IMR-90 (cell line): ENCODE measurements at regions not wholly inside any gene's neighbourhood (a gene's known extent, or its start where the extent isn't known, plus 50 kb on each side); places are given as distances from the start of the nearest gene placed in this dataset.

ENCODE experiments used
- ATAC-seq: fragments of 200-7000 bp; cut with Tn5 transposase; 2 replicates; pipeline ENCODE4 v1.9.1; 2020; ENCODE audit warnings: low read depth, mild to moderate bottlenecking, moderate library complexity
- BruUV-seq: library from RNA; stranded (reverse); fragments of 400-500 nt; replicated peaks from 2 replicates; lab custom pipeline; 2021; lab: Mats Ljungman, UMichigan
- CTCF ChIA-PET: fragments of 300-600 bp; formaldehyde crosslinking; extraction: SDS; loops from one replicate; lab custom pipeline; 2021; ENCODE audit warnings: antibody characterized with exemption; lab: Yijun Ruan, JAX
- POLR2A ChIA-PET: fragments of 300-600 bp; sonication (Branson Sonifier 250); formaldehyde crosslinking; loops from one replicate; lab custom pipeline; 2022; ENCODE audit warnings: antibody characterized with exemption; ENCODE audit not compliant: unreplicated experiment; lab: Charles Lee
- DNase-seq: peaks from one replicate; pipeline ENCODE4 v3.0.0; 2013
- H2AFZ ChIP-seq: replicated peaks from 2 replicates; pipeline ENCODE3; 2013; ENCODE audit warnings: low read length, mild to moderate bottlenecking; ENCODE audit not compliant: poor library complexity
- H2AK5ac ChIP-seq: 2 replicates; pipeline ENCODE4 v1.6.1; 2013; ENCODE audit warnings: low read depth, low read length, inconsistent platforms
- H2AK9ac ChIP-seq: replicated peaks from 2 replicates; pipeline ENCODE3; 2013; ENCODE audit warnings: mild to moderate bottlenecking, low read depth, low read length, moderate library complexity; ENCODE audit not compliant: poor library complexity
- H2BK120ac ChIP-seq: 2 replicates; pipeline ENCODE4 v1.6.1; 2013; ENCODE audit warnings: low read depth, low read length, inconsistent platforms
- H2BK15ac ChIP-seq: 3 replicates; pipeline ENCODE4 v1.6.1; 2013; ENCODE audit warnings: low read depth, low read length, inconsistent platforms
- H2BK20ac ChIP-seq: 2 replicates; pipeline ENCODE4 v1.6.1; 2013; ENCODE audit warnings: low read depth, mild to moderate bottlenecking, inconsistent platforms, low read length, moderate library complexity
- H2BK5ac ChIP-seq: 2 replicates; pipeline ENCODE4 v1.6.1; 2013; ENCODE audit warnings: mild to moderate bottlenecking, low read depth, low read length, inconsistent platforms; ENCODE audit not compliant: poor library complexity, severe bottlenecking
- H3K14ac ChIP-seq: replicated peaks from 2 replicates; pipeline ENCODE4 v1.6.1; 2013; ENCODE audit warnings: low read depth, low read length, inconsistent platforms
- H3K18ac ChIP-seq: 2 replicates; pipeline ENCODE4 v1.6.1; 2013; ENCODE audit warnings: low read depth, low read length, control low read depth
- H3K23ac ChIP-seq: 2 replicates; pipeline ENCODE4 v1.6.1; 2013; ENCODE audit warnings: low read depth, low read length, inconsistent platforms
- H3K27ac ChIP-seq: 2 replicates; pipeline ENCODE4 v1.5.1; 2013; ENCODE audit warnings: mild to moderate bottlenecking, control low read depth, low read length; ENCODE audit not compliant: insufficient read depth
- H3K27me3 ChIP-seq: 2 replicates; pipeline ENCODE4 v1.6.1; 2013; ENCODE audit warnings: low read length; ENCODE audit not compliant: control insufficient read depth, insufficient read depth
- H3K36me3 ChIP-seq: 2 replicates; pipeline ENCODE4 v1.6.1; 2013; ENCODE audit warnings: low read length, mixed read lengths; ENCODE audit not compliant: control insufficient read depth, insufficient read depth
- H3K4ac ChIP-seq: 2 replicates; pipeline ENCODE4 v1.6.1; 2013; ENCODE audit warnings: low read depth, low read length, inconsistent platforms
- H3K4me1 ChIP-seq: 2 replicates; pipeline ENCODE4 v1.6.1; 2013; ENCODE audit warnings: low read length, mixed read lengths; ENCODE audit not compliant: control insufficient read depth, insufficient read depth
- H3K4me2 ChIP-seq: 2 replicates; pipeline ENCODE4 v1.6.1; 2013; ENCODE audit warnings: low read depth, mild to moderate bottlenecking, control low read depth, low read length, moderate library complexity
- H3K4me3 ChIP-seq: 2 replicates; pipeline ENCODE4 v1.5.1; 2013; ENCODE audit warnings: low read depth, mild to moderate bottlenecking, control low read depth, low read length, moderate library complexity; ENCODE audit not compliant: insufficient read depth
- H3K56ac ChIP-seq: 2 replicates; pipeline ENCODE4 v1.6.1; 2013; ENCODE audit warnings: low read length, inconsistent platforms; ENCODE audit not compliant: insufficient read depth; ENCODE audit errors: extremely low read depth
- H3K79me1 ChIP-seq, 2 experiments: 2 replicates each; pipeline ENCODE4 v1.6.1; 2013; ENCODE audit warnings: low read length in 2 of 2, inconsistent platforms in 1 of 2, low read depth in 1 of 2
- H3K9ac ChIP-seq: 2 replicates; pipeline ENCODE4 v1.6.1; 2013; ENCODE audit warnings: low read depth, low read length, control low read depth
- H3K9me1 ChIP-seq: 2 replicates; pipeline ENCODE4 v1.6.1; 2013; ENCODE audit warnings: low read length, inconsistent platforms; ENCODE audit not compliant: insufficient read depth
- H3K9me3 ChIP-seq: 2 replicates; pipeline ENCODE4 v1.6.1; 2013; ENCODE audit warnings: low read length; ENCODE audit not compliant: control insufficient read depth, insufficient read depth
- H4K20me1 ChIP-seq: 2 replicates; pipeline ENCODE4 v1.6.1; 2013; ENCODE audit warnings: low read length, inconsistent platforms; ENCODE audit not compliant: insufficient read depth
- H4K5ac ChIP-seq: 2 replicates; pipeline ENCODE4 v1.6.1; 2013; ENCODE audit warnings: mild to moderate bottlenecking, low read depth, low read length, control low read depth
- H4K8ac ChIP-seq, 2 experiments: 2 replicates each; pipeline ENCODE4 v1.6.1; 2013; ENCODE audit warnings: low read depth in 2 of 2, low read length in 2 of 2, control low read depth in 1 of 2, inconsistent platforms in 1 of 2
- H4K91ac ChIP-seq: 2 replicates; pipeline ENCODE4 v1.6.1; 2013; ENCODE audit warnings: low read depth, low read length, inconsistent platforms; ENCODE audit not compliant: insufficient read depth
- BHLHE40 ChIP-seq: fragments of 150-350 bp; IDR thresholded peaks from 2 replicates; pipeline ENCODE4 v1.6.1; 2016; ENCODE audit warnings: mild to moderate bottlenecking, low read depth, low read length
- CEBPB ChIP-seq: IDR thresholded peaks from 2 replicates; pipeline ENCODE4 v1.6.1; 2012; ENCODE audit warnings: low read depth, low read length, improper control_type of control experiment
- CHD1 ChIP-seq: IDR thresholded peaks from 2 replicates; pipeline ENCODE4 v1.6.1; 2012; ENCODE audit warnings: low read depth, low read length, improper control_type of control experiment
- CTCF ChIP-seq: conservative IDR thresholded peaks from 2 replicates; pipeline ENCODE4 v1.5.1; 2012; ENCODE audit warnings: mild to moderate bottlenecking, low read depth, low read length, improper control_type of control experiment
- ELK1 ChIP-seq: fragments of 150-350 bp; IDR thresholded peaks from 2 replicates; pipeline ENCODE4 v1.6.1; 2016; ENCODE audit warnings: low read depth, mild to moderate bottlenecking, low read length, moderate library complexity, borderline replicate concordance
- FOS ChIP-seq: fragments of 150-350 bp; IDR thresholded peaks from 2 replicates; pipeline ENCODE4 v1.6.1; 2016; ENCODE audit warnings: low read depth, low read length
- MAFK ChIP-seq: IDR thresholded peaks from 2 replicates; pipeline ENCODE4 v1.6.1; 2012; ENCODE audit warnings: low read depth, low read length, improper control_type of control experiment
- MAZ ChIP-seq: IDR thresholded peaks from 2 replicates; pipeline ENCODE4 v1.6.1; 2012; ENCODE audit warnings: low read depth, mild to moderate bottlenecking, low read length, improper control_type of control experiment, moderate library complexity, borderline replicate concordance
- MXI1 ChIP-seq: IDR thresholded peaks from 2 replicates; pipeline ENCODE4 v1.6.1; 2012; ENCODE audit warnings: low read depth, mild to moderate bottlenecking, low read length, moderate library complexity, borderline replicate concordance
- NFE2L2 ChIP-seq: fragments of 150-350 bp; IDR thresholded peaks from 2 replicates; pipeline ENCODE4 v1.6.1; 2016; ENCODE audit warnings: low read depth, mild to moderate bottlenecking, low read length
- POLR2A ChIP-seq: IDR thresholded peaks from 2 replicates; pipeline ENCODE4 v1.6.1; 2012; ENCODE audit warnings: mild to moderate bottlenecking, low read depth, low read length
- RAD21 ChIP-seq: IDR thresholded peaks from 2 replicates; pipeline ENCODE4 v1.6.1; 2012; ENCODE audit warnings: low read length, improper control_type of control experiment
- RCOR1 ChIP-seq: IDR thresholded peaks from 2 replicates; pipeline ENCODE4 v1.6.1; 2012; ENCODE audit warnings: mild to moderate bottlenecking, low read length, improper control_type of control experiment; ENCODE audit not compliant: insufficient replicate concordance
- RFX5 ChIP-seq: IDR thresholded peaks from 2 replicates; pipeline ENCODE4 v1.8.0; 2012; ENCODE audit warnings: low read depth, mild to moderate bottlenecking, low read length, moderate library complexity
- SMC3 ChIP-seq: fragments of 150-350 bp; IDR thresholded peaks from 2 replicates; pipeline ENCODE4 v1.6.1; 2016; ENCODE audit warnings: low read depth, mild to moderate bottlenecking, antibody characterized with exemption, low read length, moderate library complexity
- USF2 ChIP-seq: fragments of 150-350 bp; IDR thresholded peaks from 2 replicates; pipeline ENCODE4 v1.6.1; 2017; ENCODE audit warnings: mild to moderate bottlenecking, antibody characterized with exemption, low read length, low read depth
- WGBS, 2 experiments: methylation state at CpG; one replicate each; pipeline versions ENCODE4 v1.1.5 to v1.1.7; 2013; ENCODE audit warnings: missing lambda C conversion rate in 2 of 2; ENCODE audit not compliant: insufficient read length in 1 of 2; ENCODE audit errors: extremely low coverage in 2 of 2; 5-methylcytosine and 5-hydroxymethylcytosine counted together
- dilution Hi-C: fragments of 300-500 bp; cut with HindIII; formaldehyde crosslinking; loops from one replicate; pipeline ENCODE4 v1.14.3; 2018; ENCODE audit warnings: low sequenced_read_pairs; ENCODE audit not compliant: unreplicated experiment
- in situ Hi-C: fragments of 300-500 bp; cut with MboI; formaldehyde crosslinking; loops from 3 replicates; pipeline ENCODE4 v1.14.3; 2019; ENCODE audit warnings: low sequenced_read_pairs, inconsistent platforms, mixed read lengths
- intact Hi-C: fragments of 100-400 bp; cut with micrococcal nuclease; formaldehyde crosslinking; loops from 2 replicates; pipeline ENCODE4 v1.10.0; 2022

- peaks cover 7% of the 10 kb centered on the region for H3K9me3 ChIP-seq
- H3K4me1 ChIP-seq, result no peaks in the 10 kb centered on the region
- H3K27ac ChIP-seq, result no peak overlapping the region
- no TSS peak for BruUV-seq
- H3K36me3 ChIP-seq, result no peaks in the 10 kb centered on the region
- H2BK20ac ChIP-seq, result no peak overlapping the region
- H3K9me1 ChIP-seq, result no peaks in the 10 kb centered on the region
- CTCF ChIA-PET, result no interaction called here
- H3K4me3 ChIP-seq, result no peak overlapping the region
- no peak overlapping the region for H4K8ac ChIP-seq
- H2BK5ac ChIP-seq, result no peak overlapping the region
- no peak overlapping the region for H3K9ac ChIP-seq
- H3K4ac ChIP-seq, result no peak overlapping the region
- no peak overlapping the region for H2BK120ac ChIP-seq
- no peak overlapping the region for H2AK5ac ChIP-seq
- H4K5ac ChIP-seq, result no peak overlapping the region
- in situ Hi-C loops (no loop called here), intact Hi-C loops (no loop called here), dilution Hi-C loops (no loop called here)
- no peaks in the 10 kb centered on the region for H4K20me1 ChIP-seq
- H3K27me3 ChIP-seq, result no peaks in the 10 kb centered on the region
- H3K23ac ChIP-seq, result no peak overlapping the region
- no peak overlapping the region for H3K18ac ChIP-seq
- 100% methylated on average over 1 of the region's 2 CpGs; no CpG with 5 or more reads in 1 of the 2 experiments for WGBS, 2 experiments
- DNase-seq (no peak), ATAC-seq (no peak)
- H3K14ac ChIP-seq, result no peak overlapping the region
- H2AK9ac ChIP-seq, result no peak overlapping the region
- no peaks in the 10 kb centered on the region for H3K79me1 ChIP-seq
- no peak overlapping the region for H2BK15ac ChIP-seq
- TF ChIP-seq POLR2A, result no peak
- no peak for TF ChIP-seq ELK1
- no peak for TF ChIP-seq MAFK
- no peak for TF ChIP-seq RAD21
- TF ChIP-seq CTCF, result no peak
- no peak for TF ChIP-seq BHLHE40
- no peak for TF ChIP-seq CEBPB
- no peak for TF ChIP-seq USF2
- no peak for TF ChIP-seq MAZ
- no peak for TF ChIP-seq NFE2L2
- no peak for TF ChIP-seq SMC3
- TF ChIP-seq RFX5, result no peak
- TF ChIP-seq FOS, result no peak
- no peak for TF ChIP-seq RCOR1
- TF ChIP-seq CHD1, result no peak
- no peak for TF ChIP-seq MXI1
- no peak overlapping the region for H2AFZ ChIP-seq
- H3K4me2 ChIP-seq, result no peak overlapping the region
- no peak overlapping the region for H4K91ac ChIP-seq
- POLR2A ChIA-PET, result no interaction called here
- no peak overlapping the region for H3K56ac ChIP-seq
Observed at GRCh38 chr4:18627447-18628005, 606.0 kb upstream of the LCORL start.
